Prostate gland (tissue), 2 donors: ENCODE measurements at regions not wholly inside any gene's neighbourhood (a gene's known extent, or its start where the extent isn't known, plus 50 kb on each side); places are given as distances from the start of the nearest gene placed in this dataset.

Experiments used
- DNase-seq: peaks from one replicate; pipeline ENCODE4 v3.0.0-alpha.2; 2019; ENCODE audit warnings: low spot score
- H3K27ac ChIP-seq, 2 donors: fragments of 200-600 bp; sonication (generic); 2 replicates each; pipeline ENCODE4 v1.5.1; 2017 to 2019
- H3K27me3 ChIP-seq: fragments of 200-600 bp; sonication (generic); replicated peaks from 2 replicates; pipeline ENCODE4 v1.5.1; 2019; ENCODE audit not compliant: insufficient read depth
- H3K36me3 ChIP-seq, 2 donors: fragments of 200-600 bp; sonication (generic); 1 replicate in 1 of 2; 2 replicates in 1 of 2; pipeline versions ENCODE4 v1.5.1 to v1.8.1; 2017 to 2019
- H3K4me1 ChIP-seq: fragments of 200-600 bp; sonication (generic); replicated peaks from 2 replicates; pipeline ENCODE4 v1.5.1; 2019
- H3K4me3 ChIP-seq, 2 donors: fragments of 200-600 bp; sonication (generic); 2 replicates each; pipeline ENCODE4 v1.5.1; 2017 to 2019
- H3K9me3 ChIP-seq: fragments of 200-600 bp; sonication (generic); 2 replicates; pipeline ENCODE4 v1.5.1; 2017
- POLR2A ChIP-seq: fragments of 450-650 bp; IDR thresholded peaks from one replicate; pipeline ENCODE4 v1.6.1; 2016; ENCODE audit warnings: antibody characterized with exemption, mild to moderate bottlenecking
- POLR2AphosphoS5 ChIP-seq: sonication (generic); formaldehyde crosslinking; IDR thresholded peaks from one replicate; pipeline ENCODE4 v1.6.1; 2017; ENCODE audit warnings: antibody characterized with exemption
- WGBS: methylation state at CpG from one replicate; pipeline ENCODE4 v1.1.5; 2018; 5-methylcytosine and 5-hydroxymethylcytosine counted together
- intact Hi-C: fragments of 100-400 bp; cut with DNase I; formaldehyde crosslinking; loops from one replicate; pipeline ENCODE4 v1.14.2; 2022
- TF ChIP-seq, protein P1 (sequence below), 4 experiments: fragments of 200-600 bp in 2 of 4; fragments of 450-650 bp in 2 of 4; sonication (generic) in 2 of 4; IDR thresholded peaks; 1 replicate in 3 of 4; 2 replicates in 1 of 4; pipeline ENCODE4 v1.5.1; 2016 to 2019; ENCODE audit warnings: antibody characterized with exemption in 4 of 4, mild to moderate bottlenecking in 2 of 4, moderate library complexity in 2 of 4

DNA sequence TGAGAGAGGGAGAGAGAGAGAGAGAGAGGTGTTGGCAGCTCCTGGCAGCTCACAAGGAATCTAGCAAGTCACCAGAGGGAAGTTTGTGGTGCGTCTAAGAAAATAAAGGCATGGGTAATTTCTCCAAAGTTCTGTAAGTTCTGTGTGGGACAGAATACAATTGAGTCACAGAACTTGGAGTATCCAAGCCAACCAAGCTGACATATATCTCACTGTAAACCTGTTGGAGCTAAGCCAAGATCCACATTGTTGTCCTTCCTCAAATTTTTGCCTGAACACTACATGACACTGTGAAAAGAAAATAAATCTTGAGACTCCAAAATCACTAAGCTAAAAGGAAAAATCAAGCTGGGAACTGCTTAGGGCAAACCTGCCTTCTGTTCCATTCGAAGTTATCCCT lies 436.7 kb downstream of the MEI4 start:
- no peaks in the 10 kb centered on the region for H3K9me3 ChIP-seq
- TF ChIP-seq, protein P1, sequence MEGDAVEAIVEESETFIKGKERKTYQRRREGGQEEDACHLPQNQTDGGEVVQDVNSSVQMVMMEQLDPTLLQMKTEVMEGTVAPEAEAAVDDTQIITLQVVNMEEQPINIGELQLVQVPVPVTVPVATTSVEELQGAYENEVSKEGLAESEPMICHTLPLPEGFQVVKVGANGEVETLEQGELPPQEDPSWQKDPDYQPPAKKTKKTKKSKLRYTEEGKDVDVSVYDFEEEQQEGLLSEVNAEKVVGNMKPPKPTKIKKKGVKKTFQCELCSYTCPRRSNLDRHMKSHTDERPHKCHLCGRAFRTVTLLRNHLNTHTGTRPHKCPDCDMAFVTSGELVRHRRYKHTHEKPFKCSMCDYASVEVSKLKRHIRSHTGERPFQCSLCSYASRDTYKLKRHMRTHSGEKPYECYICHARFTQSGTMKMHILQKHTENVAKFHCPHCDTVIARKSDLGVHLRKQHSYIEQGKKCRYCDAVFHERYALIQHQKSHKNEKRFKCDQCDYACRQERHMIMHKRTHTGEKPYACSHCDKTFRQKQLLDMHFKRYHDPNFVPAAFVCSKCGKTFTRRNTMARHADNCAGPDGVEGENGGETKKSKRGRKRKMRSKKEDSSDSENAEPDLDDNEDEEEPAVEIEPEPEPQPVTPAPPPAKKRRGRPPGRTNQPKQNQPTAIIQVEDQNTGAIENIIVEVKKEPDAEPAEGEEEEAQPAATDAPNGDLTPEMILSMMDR (IDR thresholded peaks at IDR 0.05) = no peak
- TF ChIP-seq POLR2A (no peak), POLR2AphosphoS5 (no peak)
- no peak for DNase-seq
- H3K27me3 ChIP-seq = no peaks in the 10 kb centered on the region
- H3K27ac ChIP-seq = no peak overlapping the region
- 15% methylated on average over 2 of the region's 2 CpGs for WGBS
- intact Hi-C loops = no loop called here
- H3K4me3 ChIP-seq = no peak overlapping the region
- H3K4me1 ChIP-seq = no peaks in the 10 kb centered on the region
- no peaks in the 10 kb centered on the region for H3K36me3 ChIP-seq

DNA sequence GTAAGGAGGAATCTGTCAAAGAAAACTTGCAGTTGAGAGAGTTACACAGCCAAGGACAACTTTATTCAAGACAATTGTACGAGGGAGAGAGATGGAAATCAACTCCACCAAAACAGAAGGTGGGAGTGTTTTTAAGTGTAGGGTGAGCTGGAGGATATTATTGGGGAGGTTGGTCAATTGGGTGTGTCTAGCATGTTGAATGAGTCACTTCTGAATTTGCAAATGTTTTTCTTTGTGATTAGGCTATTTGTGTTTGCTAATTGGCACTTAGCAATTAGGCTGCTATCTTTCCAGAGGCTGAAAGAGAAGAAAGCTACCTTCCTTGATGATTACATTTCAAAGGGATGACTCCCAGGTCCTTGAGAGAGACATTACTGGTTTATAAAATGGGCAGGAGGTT lies 441.1 kb downstream of the MEI4 start:
- Histone ChIP-seq H3K4me1 (no peaks in the 10 kb centered on the region), H3K27me3 (no peaks in the 10 kb centered on the region), H3K36me3 (no peaks in the 10 kb centered on the region), H3K4me3 (no peak overlapping the region), H3K9me3 (no peaks in the 10 kb centered on the region), H3K27ac (no peak overlapping the region)
- no peak for DNase-seq
- TF ChIP-seq POLR2A = no peak
- no peak for TF ChIP-seq POLR2AphosphoS5
- TF ChIP-seq, protein P1 (IDR thresholded peaks at IDR 0.05) = no peak
- intact Hi-C loops = no loop called here
- 64% methylated on average over 1 of the region's 1 CpG for WGBS

DNA sequence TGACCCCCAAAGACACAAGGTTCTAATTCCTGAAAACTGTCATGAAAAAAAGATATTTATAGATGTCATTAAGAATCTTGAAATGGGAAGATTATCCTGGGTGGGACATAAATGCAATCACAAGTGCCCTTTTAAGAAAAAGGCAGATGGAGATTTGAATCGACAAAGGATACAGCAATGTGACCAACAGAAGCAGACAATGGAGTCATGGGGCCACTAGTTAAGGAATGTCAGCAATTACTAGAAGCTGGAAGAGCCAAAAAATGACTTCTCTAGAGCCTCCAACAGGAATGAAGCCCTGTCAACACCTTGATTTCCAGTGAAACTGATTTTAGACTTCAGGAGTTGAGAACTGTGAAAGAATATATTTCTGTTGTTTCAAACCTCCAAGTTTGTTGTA lies 448.5 kb downstream of the MEI4 start:
- TF ChIP-seq POLR2A (no peak), POLR2AphosphoS5 (no peak)
- TF ChIP-seq, protein P1 (IDR thresholded peaks at IDR 0.05) = no peak
- 52% methylated on average over 1 of the region's 1 CpG for WGBS

DNA sequence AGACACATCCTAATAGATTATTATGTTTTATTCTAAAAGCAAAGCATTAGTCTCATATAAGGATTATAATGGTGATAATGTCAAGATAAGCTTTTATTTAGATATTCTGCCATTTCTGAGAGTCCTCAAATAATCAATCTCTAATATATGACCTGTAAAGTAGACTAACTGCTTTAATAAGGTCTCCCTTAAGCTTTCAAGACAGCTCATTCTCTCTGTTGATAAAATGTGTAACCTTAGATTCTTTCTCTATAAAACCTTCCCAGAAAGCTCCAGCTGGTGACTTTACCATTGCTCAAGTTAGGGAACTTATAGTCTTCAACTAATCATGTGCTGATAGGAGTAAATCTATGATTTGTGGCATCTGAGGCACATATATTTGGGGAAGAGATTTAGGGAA lies 457.8 kb downstream of the MEI4 start:
- H3K4me1 ChIP-seq = no peaks in the 10 kb centered on the region
- no peaks in the 10 kb centered on the region for H3K36me3 ChIP-seq
- DNase-seq = no peak
- no peak overlapping the region for H3K4me3 ChIP-seq
- H3K9me3 ChIP-seq = no peaks in the 10 kb centered on the region
- no peak for TF ChIP-seq POLR2AphosphoS5
- TF ChIP-seq POLR2A = no peak
- TF ChIP-seq, protein P1 (IDR thresholded peaks at IDR 0.05) = no peak
- intact Hi-C loops = no loop called here
- no peak overlapping the region for H3K27ac ChIP-seq
- no peaks in the 10 kb centered on the region for H3K27me3 ChIP-seq

More for the DNA sequence above, 448.5 kb downstream of the MEI4 start:
- Histone ChIP-seq H3K27me3 (no peaks in the 10 kb centered on the region), H3K4me1 (no peaks in the 10 kb centered on the region), H3K27ac (no peak overlapping the region), H3K36me3 (no peaks in the 10 kb centered on the region), H3K9me3 (no peaks in the 10 kb centered on the region), H3K4me3 (no peak overlapping the region)
- no peak for DNase-seq
- intact Hi-C loops = no loop called here

DNA sequence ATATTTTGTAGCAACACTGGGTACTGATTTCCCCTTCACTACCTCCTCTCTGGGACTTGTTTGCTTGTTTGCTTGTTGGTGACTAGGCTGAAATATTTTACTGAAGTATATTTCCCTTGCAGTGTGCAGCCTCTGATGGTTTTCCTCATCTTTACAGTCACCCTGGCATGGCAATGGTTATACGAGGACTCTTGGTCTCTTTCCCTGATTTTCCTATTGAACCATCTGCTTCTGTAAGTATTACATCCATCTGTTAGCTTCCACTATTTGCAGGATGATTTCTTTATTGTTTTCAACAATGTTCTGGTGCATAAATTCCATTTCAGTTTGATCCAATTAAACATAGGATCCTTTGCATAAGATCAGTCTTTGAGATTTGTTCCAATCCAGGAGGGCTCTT lies 465.1 kb downstream of the MEI4 start:
- Histone ChIP-seq H3K4me3 (no peak overlapping the region), H3K4me1 (no peaks in the 10 kb centered on the region), H3K9me3 (no peaks in the 10 kb centered on the region), H3K36me3 (no peaks in the 10 kb centered on the region), H3K27ac (no peak overlapping the region), H3K27me3 (no peaks in the 10 kb centered on the region)
- DNase-seq = no peak
- intact Hi-C loops = no loop called here
- TF ChIP-seq, protein P1 (IDR thresholded peaks at IDR 0.05) = no peak
- TF ChIP-seq POLR2AphosphoS5 (no peak), POLR2A (no peak)
- WGBS = 43% methylated on average over 1 of the region's 1 CpG
